ENCODE measurements at regions not wholly inside any gene's neighbourhood (a gene's known extent, or its start where the extent isn't known, plus 50 kb on each side); places are given as distances from the start of the nearest gene placed in this dataset.

DNA sequence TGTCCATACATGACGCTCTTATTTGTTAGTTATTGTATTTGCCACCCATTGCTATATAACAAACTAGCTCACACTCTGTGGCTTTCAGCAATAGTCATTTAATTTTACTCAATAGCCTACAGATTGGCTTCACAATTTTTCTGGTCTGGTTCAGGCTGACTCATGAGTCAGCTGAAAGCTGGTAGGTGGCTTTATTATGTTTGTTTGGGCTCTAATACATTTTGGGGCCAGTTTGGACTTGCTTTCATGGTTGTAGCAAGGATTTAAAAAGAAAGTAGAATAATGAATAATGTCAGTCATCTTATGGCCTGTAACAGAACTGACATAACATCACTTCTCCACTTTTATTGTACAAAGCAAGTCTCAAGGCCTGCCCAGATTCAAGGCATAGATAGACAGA is 338.7 kb downstream of the LRRIQ3 start:
- H2AFZ ChIP-seq (ENCODE audit: control insufficient read depth, low read depth, low read length), result no peak overlapping the region
- no peaks in the 10 kb centered on the region for H3K4me1 ChIP-seq (ENCODE audit: control insufficient read depth, insufficient read depth, low read length)
- ChIA-PET POLR2A (no interaction called here), SMC1A (ENCODE audit: uncharacterized antibody, unreplicated experiment) (no interaction called here), RAD21 (ENCODE audit: unreplicated experiment) (no interaction called here), CTCF (no interaction called here)
- no TSS peak for BruUV-seq (replicated peaks)
- H4K20me1 ChIP-seq (ENCODE audit: control insufficient read depth, insufficient read depth), result no peaks in the 10 kb centered on the region
- H3K9me3 ChIP-seq (replicated peaks; ENCODE audit: control insufficient read depth, insufficient read depth, low read length), result no peaks in the 10 kb centered on the region
- H3K36me3 ChIP-seq (ENCODE audit: control insufficient read depth in 2 of 2, insufficient read depth in 2 of 2, low read length in 1 of 2), result no peaks in the 10 kb centered on the region
- no peaks in the 10 kb centered on the region for H3K79me2 ChIP-seq (ENCODE audit: control insufficient read depth, insufficient read depth, low read length)
- DNase-seq (ENCODE audit: low read depth, low spot score) (no peak), ATAC-seq (no peak), FAIRE-seq (no peak)
- no peaks in the 10 kb centered on the region for H3K27me3 ChIP-seq (replicated peaks in 1 of 2; ENCODE audit: control insufficient read depth in 2 of 2, insufficient read depth in 2 of 2, low read length in 1 of 2)
- in situ Hi-C loops (cut with MboI) (no loop called here), intact Hi-C loops (cut with micrococcal nuclease; ENCODE audit: unreplicated experiment) (no loop called here)
- no peak overlapping the region for H3K4me2 ChIP-seq (ENCODE audit: control insufficient read depth, insufficient read depth)
- H3K27ac ChIP-seq (ENCODE audit: control insufficient read depth, insufficient read depth), result no peak overlapping the region
- TF ChIP-seq ASH2L (IDR thresholded peaks at IDR 0.05; ENCODE audit: borderline replicate concordance, low read depth) (no peak), ZBED1 (IDR thresholded peaks at IDR 0.05; ENCODE audit: borderline replicate concordance) (no peak), SPI1 (IDR thresholded peaks at IDR 0.05; ENCODE audit: borderline replicate concordance, insufficient read depth, low read depth, low read length) (no peak), BMI1 (IDR thresholded peaks at IDR 0.05; ENCODE audit: borderline replicate concordance) (no peak), TCF12 (IDR thresholded peaks at IDR 0.05; ENCODE audit: low read depth, low read length) (no peak), GABPA (IDR thresholded peaks at IDR 0.05; ENCODE audit: low read depth) (no peak), BCL11A (IDR thresholded peaks at IDR 0.05; ENCODE audit: low read depth, low read length) (no peak), DPF2 (IDR thresholded peaks at IDR 0.05) (no peak), IKZF2 (IDR thresholded peaks at IDR 0.05) (no peak), SIX5 (IDR thresholded peaks at IDR 0.05; ENCODE audit: low read depth, low read length, severe bottlenecking) (no peak), SMC3 (IDR thresholded peaks at IDR 0.05; ENCODE audit: borderline replicate concordance, low read length) (no peak)
- TF ChIP-seq, protein P1, sequence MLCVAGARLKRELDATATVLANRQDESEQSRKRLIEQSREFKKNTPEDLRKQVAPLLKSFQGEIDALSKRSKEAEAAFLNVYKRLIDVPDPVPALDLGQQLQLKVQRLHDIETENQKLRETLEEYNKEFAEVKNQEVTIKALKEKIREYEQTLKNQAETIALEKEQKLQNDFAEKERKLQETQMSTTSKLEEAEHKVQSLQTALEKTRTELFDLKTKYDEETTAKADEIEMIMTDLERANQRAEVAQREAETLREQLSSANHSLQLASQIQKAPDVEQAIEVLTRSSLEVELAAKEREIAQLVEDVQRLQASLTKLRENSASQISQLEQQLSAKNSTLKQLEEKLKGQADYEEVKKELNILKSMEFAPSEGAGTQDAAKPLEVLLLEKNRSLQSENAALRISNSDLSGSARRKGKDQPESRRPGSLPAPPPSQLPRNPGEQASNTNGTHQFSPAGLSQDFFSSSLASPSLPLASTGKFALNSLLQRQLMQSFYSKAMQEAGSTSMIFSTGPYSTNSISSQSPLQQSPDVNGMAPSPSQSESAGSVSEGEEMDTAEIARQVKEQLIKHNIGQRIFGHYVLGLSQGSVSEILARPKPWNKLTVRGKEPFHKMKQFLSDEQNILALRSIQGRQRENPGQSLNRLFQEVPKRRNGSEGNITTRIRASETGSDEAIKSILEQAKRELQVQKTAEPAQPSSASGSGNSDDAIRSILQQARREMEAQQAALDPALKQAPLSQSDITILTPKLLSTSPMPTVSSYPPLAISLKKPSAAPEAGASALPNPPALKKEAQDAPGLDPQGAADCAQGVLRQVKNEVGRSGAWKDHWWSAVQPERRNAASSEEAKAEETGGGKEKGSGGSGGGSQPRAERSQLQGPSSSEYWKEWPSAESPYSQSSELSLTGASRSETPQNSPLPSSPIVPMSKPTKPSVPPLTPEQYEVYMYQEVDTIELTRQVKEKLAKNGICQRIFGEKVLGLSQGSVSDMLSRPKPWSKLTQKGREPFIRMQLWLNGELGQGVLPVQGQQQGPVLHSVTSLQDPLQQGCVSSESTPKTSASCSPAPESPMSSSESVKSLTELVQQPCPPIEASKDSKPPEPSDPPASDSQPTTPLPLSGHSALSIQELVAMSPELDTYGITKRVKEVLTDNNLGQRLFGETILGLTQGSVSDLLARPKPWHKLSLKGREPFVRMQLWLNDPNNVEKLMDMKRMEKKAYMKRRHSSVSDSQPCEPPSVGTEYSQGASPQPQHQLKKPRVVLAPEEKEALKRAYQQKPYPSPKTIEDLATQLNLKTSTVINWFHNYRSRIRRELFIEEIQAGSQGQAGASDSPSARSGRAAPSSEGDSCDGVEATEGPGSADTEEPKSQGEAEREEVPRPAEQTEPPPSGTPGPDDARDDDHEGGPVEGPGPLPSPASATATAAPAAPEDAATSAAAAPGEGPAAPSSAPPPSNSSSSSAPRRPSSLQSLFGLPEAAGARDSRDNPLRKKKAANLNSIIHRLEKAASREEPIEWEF (IDR thresholded peaks at IDR 0.05; ENCODE audit: insufficient replicate concordance, low read depth, low read length), result no peak
- H3K9ac ChIP-seq (ENCODE audit: control insufficient read depth, insufficient read depth, low read length), result no peak overlapping the region
- WGBS (ENCODE audit: insufficient coverage, insufficient replicate concordance, low lambda C conversion rate, missing lambda C conversion rate), result 0% methylated on average over 1 of the region's 1 CpG
- H3K4me3 ChIP-seq, result no peak overlapping the region
